Ammon's horn (tissue), 1 donor: ENCODE measurements at regions not wholly inside any gene's neighbourhood (a gene's known extent, or its start where the extent isn't known, plus 50 kb on each side); places are given as distances from the start of the nearest gene placed in this dataset.

Experiments used
- DNase-seq: peaks from one replicate; pipeline ENCODE4 v3.0.0-alpha.2; 2016; ENCODE audit warnings: low spot score

DNA sequence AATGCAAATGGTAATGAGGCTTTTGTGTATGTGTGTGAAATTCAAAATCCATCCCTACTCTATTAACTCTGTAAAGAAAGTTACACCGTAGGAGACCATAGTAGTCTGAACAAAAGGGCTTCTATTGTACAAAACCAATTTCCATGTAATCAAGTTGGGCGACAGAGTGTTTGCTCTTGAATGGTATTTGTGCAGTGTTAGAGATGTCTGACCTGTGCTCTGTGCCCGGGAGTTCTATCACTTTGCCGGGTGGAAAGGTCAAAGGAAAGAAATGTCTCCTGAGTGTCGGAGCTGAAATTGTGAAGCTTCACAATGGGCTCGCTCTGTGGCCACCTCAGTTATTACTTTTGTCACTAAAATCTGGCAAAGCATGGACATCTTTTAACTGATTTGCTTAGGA lies 312.0 kb downstream of the SAMD5 start:
- no peak for DNase-seq

DNA sequence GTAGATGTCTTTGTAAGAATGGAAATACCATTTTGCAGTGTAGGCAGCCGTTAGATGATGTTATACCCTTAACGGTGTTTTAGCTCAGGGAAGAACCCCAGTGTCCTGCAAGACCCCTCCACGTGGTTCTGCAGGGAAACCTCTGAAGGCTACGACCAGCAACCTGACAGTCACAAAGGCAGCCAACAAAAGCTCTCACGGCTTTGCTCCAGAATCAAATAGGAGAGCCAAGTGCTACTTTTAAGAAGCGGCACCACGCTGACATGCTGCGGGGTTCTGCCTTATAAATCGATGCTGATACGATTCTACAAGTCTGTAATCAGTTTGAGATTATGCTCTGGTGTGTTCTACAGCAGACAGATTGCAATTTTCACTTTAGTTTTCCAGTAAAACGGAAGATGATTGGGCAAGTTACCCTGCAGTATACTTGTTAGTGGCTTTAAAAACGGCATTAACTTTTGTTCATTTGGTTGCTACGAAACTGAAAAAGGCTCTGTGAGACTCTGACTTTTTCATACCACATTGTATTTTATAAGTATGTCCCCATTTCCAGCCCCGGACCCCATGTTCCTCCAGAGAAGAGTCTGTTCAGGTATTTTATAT lies 312.9 kb downstream of the SAMD5 start:
- peak; percentile 9 for DNase-seq

DNA sequence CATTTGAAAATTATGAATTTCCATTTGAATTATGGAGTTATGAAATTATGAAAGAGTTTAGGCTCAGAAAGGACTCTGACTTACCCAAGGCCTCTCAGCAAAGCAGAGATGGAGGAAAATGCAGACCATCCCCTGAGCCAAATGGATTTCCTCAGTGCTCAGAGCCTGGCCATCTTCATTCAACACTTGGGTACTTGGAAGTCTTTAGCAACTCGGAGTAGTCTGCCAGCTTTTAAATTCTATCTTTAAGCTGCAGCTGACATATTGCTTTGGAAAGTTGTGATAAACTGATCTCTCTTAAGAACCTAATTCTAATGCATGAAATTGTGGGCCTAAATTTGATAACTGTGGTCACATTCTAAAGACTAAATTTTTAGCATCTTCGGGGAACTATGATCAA lies 315.4 kb downstream of the SAMD5 start:
- DNase-seq = no peak

DNA sequence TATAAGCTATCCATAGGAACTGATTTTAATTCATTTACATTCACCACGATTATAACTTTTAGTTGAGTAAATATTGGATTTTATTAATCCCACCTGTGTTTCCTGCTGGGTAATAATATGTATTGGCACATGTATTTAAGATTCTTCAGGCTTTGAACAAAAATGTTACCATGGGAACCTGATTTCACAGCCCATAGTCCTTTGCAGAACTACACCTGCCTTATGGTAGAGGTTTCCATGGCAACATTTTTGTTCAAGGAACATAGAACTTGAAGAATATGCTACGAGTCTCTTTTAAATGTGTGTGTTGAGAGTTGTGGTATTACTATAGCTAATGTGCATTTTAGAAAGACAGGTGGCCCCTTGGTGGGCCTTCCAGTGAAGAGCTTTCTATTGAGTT lies 317.4 kb downstream of the SAMD5 start:
- peak; percentile 12 for DNase-seq

DNA sequence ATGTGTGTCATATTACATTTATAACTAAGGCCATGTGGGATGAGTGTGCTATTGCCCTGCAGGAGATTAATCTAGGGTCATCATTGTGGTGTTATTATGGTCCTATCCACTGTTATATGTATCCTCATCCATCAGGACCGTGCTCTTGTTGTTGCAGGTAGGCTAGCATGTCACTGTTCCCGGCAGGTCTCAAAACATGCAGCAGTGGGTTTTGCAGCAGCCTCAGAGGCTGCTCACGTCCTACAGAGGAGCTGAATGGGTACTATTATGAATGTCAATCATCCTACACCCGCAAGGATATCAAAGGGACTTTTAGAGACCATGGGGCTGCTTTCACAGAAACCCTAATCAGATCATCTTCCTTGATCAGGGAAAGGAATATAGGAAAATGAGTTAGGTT lies 318.2 kb downstream of the SAMD5 start:
- DNase-seq = no peak

DNA sequence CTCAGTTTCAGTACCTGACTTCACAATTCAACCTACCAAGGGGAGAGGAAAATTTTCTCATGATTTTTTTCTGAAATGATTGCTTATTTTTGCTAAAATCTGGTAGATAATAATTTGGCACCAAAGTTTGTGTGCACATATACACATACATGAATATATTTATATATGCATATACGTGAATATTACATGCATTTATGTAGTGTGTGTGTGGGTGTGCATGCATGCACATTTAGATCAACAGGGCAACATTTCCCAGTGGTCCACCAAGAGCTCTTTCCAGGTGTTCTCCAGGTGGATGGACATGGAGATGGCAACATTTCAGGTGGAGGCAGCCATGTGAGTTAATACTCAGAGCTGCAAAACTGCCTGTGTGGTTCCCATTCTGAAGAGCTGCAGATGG lies 320.9 kb downstream of the SAMD5 start:
- DNase-seq = no peak

DNA sequence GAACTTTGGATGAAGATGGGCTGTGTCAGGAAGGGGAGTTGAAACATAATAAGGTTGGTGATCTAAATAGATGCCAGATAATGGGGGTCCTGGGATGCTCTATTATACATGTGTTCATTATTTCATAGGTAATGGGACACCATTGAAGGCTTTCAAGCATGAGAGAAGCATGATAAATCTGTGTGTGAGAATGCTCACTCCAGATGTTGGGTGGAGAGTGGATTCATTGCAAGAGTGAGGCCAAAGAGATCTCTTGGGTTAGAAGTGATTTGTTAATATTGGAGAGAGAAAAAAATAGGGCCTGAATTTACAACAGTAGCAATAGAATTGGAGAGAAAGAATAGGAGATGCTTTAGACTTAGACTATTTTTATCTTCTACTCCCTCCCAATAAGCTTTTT lies 321.3 kb downstream of the SAMD5 start:
- no peak for DNase-seq

DNA sequence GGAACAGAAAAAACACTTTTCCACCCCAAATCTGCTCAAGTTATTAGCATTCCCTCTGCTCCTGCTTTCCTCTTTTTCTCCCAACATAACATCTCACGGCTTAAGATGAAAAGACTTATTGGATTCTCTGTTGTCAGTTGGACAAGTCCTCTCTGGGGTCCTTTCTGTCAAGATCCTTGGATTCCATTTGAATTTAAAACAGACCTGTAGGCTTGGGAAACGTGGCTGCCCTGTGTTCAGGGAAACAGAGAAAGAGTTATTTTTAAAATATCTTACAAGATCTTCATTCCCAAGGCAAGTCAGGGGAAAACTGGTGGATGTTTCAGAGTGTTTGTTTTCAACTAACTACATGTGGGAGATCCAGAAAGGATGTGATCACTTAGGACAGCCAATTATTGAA lies 322.9 kb downstream of the SAMD5 start:
- no peak for DNase-seq

DNA sequence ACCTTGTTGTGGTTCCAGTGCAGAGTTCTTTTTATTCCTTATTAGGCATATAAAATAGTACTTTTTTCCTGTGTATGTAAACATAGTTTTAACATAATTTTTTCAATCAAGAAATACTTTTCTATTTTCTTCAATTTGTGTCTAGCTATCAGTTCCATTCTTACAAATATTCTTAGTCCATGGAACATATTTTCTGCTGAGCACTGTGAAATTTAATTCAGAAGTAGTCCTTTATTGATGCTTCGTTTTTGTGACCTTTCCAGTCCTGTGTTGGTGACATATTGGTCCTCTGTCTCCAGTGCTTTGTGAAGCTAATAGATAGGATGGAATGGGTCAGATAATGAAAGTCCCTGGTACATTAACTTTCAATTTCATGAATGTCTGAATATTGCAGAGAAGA lies 325.1 kb downstream of the SAMD5 start:
- no peak for DNase-seq

DNA sequence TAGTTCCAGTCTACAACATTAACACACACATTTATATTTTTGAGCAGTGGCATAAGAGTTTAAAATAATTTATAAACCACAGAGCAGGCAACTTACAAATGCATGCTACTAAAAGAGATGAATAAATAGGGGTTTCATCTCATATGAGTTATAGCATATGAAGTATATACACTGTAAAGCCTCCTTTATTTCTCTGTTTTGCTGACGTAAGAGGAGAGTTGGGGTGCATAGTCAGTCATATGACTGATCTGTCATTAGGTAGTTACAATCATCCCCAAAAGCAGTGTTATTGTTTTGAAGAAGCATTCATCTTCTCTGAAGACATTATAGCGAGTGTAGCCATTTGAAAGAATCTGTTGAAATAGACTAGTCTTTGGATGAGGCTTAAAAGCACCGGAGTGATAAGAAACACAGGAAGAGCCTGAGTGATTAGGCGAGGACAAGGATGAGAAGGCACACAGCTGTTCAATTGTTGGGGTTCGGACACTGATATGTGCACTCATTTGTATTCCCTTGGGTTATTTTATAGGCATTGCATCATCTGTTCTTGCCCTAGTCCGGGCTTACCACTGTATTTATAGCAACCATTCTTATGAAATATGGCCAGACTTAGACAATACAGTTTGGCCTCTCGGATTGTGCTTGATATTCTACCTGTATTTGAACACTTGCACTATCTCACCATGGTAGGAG lies 325.7 kb downstream of the SAMD5 start:
- DNase-seq = no peak

DNA sequence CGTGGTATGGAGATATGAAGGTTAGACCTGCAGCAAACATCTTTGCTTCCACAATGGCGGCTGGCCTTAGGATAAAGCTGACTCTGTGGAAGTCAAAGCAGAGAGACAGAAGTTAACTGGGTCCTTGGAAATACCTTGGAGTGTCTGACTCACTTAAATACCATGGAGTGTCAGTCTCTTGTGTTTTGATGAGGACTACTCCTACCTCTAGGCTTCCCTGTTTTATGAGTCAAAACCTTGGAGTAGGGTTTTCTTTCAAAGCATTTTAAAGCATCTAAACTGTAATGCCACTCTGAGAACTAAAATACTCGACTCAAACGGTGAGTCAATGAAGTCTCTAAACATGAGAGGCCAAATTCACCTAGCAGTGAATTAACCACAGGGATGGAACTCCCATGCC lies 329.1 kb downstream of the SAMD5 start:
- no peak for DNase-seq

DNA sequence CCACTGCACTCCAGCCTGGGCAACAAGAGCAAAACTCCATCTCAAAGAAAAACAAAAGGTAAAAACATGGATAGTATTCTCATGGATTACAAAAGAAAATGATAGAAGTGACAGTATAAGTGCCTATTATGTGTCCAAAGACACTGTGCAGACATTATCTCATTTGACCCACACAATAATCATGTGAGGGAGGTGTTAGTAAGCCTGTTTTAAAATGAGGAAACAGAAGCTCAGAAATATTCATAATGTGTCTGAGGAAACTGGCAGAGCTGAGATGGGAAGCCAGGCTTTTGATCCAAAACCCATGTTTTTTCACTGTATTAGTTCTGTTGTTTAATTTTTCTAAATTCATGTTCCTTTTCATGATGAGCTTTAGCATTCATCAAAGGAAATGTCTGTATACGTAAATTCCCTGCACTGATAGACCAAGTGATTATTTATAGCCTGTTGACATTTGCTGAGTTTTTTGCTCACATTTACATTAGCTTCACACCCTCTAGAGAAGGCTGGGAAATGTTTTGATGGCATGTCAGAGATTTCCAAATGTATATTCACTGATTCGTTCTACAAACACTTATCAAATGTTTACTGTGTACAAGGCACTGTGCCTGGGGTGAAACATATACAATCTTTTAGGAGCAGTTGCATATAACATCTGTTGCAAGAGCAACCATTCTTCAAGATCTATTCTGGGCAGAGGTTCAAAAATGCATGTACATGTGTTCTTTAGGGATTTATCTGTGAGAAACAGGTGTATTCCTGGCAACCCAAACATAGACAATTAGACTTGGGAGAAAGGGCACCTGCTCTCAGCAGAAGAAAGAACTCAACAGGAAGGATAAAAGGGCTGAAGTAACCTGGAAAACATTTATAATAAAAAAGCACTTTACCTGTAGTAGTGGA lies 331.5 kb downstream of the SAMD5 start:
- no peak for DNase-seq

DNA sequence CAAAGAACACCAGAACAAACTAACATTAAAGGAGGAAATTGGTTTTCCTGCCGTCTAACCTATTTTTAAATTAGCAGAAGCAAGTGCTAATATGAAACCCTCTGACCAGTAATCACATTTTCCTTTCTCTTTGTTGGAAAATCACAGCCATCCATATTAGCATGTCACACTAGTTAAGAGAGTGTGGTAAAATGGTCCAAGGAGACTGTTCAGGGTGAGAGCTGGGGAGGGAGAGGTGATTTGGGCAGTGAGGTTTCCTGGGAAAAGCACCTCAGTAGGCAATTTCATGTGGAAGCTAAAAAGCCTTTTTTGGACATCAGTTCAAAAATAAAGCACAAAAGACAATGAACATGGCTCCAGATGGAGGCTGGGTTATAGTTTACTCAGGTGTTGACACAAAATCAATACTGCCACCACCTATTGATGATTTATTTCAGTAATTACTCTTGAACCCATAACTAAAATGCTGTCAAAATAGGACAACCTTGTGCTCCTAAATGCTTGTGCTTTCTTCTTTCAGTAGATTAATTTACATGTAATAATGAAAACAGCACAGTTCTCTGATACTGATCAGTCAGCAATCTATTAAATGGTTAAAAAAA lies 333.2 kb downstream of the SAMD5 start:
- no peak for DNase-seq

DNA sequence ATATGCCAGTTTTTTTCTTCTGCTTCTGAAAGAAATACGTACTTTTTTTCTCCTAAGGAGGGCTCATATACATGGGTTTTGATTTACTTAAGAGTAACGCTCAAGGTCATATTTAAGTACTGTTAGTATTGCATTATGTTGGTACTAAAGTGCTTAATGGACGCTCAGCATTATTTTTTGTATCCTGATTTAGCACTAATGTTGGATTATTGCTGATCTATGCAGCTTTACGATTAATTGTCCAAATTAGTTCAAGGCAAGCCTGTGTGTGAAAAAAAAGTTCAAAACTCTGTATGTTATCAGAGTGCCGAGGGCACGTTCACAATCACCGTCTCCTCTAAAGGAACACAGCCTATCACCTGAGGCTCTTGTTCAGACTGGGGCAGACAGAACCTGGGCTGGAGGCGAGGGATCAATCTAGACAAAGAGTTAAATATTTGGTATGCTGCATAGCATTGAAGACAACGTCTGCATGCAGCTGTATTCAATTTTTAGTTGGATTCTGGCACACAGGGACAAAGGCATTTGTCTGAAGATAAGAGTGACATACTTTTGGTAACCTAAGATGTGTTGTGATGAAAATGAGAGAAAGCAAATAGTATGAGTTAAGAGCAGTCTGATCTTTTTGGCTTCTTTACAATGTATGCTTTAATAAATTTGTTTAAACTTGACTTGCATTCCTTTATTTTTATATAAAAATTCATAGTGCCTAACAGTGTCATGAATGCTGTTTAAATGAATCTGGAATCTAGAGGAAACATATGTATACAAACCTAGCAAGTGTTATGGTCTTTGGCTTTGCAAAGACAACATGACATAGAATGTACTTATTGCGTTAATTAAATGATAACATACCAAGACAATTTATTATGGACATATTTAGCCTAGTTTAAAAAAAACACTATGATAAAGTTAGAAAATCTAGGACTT lies 341.2 kb downstream of the SAMD5 start:
- no peak for DNase-seq

DNA sequence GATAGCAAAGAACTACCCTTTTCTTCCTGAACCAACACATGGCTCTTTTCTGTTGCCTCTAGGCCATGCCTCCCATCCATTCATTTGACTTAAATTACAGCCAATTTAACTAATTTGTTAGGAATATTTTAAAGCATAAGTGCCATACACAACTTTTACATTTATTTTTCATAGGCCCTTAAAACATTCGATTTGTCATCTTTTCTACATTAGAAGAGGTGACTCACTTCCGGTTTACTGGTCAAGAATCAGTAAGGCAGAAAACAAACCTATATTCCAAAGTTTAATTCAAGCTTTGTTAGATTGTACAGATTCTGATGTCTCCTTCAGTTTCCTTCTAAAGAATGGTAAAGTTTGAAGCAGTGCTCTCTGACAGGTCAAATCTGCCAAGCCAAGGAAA lies 344.3 kb downstream of the SAMD5 start:
- DNase-seq = no peak

DNA sequence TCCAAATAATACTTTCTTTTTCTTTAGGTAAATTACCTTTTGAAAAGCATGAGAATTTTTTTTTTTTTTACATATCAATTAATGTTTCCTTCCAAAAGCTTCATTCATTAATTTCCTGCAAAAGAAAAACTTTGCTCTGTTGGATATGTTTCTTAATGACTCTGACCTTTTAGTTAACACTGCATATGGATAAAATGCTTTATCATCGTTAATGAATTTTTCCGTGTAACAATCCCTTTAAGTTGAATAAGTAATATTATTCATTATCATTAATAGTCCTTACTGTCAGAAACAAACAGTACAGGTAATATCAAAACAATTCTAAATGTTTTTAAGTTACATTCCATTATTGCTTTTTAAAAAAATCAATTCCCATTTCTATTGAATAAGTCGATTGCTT lies 345.1 kb downstream of the SAMD5 start:
- DNase-seq = no peak

DNA sequence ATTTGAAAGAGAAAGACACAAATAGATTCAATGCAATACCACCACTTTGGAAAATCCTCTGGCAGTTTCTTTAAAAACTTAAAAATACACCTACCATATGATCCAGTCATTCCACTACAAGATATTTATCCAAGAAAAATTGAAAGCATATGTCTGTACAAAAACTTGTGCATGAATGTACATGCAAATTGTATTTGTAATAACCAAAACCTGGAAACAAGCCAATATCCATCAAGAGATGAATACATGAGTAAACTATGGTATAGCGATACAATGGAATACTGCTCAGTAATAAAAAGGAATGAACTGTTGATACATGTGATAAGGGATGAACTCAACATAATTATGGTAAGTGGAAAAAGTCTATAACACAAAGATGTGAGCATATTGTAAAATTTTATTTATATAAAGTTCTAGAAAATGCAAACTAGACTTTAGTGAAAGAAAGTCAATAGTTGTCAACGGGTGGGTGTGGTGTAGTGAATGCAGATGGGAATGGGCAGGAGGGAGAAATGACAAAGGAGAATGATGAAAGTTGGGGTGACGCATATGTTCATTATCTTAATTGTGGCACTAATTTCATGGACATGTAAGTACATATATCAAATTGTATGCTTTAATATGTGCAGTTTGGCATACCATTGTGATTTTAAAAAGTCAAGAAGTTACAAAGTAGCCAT lies 347.5 kb downstream of the SAMD5 start:
- DNase-seq = no peak

DNA sequence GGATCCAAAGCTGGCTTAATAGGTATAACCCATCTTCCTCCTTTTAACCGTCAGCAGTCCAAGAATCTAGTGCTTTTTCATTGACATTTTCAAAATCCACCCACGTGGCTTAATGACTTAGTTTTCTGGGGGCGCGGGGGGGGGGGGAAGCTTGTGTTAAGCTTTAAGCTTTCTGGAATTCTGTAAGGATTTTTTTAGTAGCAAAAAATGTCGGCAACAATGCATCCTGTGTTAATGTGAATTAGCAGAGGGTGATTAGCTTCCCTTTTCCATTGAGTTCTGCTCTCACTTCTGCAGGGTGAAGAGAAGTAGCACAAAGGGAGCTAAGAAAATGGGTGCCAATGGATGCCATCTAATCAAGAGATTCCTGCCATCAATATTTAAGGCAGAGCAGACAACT lies 348.2 kb downstream of the SAMD5 start:
- DNase-seq = no peak

DNA sequence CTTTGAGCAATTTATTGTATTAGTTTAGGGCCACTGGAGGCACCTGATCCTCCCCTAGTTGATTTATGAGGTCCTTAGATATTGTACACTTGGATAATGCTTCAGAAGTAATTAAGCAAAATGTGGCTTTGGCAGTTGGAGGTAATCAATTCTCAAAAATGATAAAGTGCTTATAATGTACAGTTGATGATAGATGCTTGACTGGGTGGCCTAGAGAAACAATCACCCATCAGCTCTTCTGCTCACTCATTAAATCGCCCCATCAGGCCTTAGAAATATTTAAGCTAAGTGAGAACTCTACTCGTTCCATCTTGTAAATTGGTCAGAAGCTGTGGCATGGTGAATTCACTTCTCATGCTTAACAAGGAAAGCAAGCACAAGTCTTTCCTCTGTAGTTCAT lies 349.9 kb downstream of the SAMD5 start:
- no peak for DNase-seq

DNA sequence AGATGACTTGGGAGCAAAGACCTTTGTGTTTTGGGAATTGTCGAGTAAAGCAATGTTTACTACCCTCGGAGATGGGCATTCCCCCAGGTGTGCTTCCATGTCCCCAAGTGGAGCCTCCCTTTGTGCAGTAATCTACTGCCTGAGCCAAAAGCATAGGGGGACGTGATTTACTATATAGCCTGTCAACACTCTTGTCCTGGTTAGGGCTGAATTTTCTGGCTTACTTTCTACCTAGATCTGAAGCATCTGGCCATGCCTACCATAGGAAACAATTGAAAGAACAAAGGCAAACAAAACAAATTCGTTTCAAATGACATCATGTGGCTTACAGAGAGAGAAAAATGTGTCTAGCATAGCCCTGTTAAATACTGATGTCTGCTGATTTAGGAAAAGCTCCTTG lies 350.6 kb downstream of the SAMD5 start:
- no peak for DNase-seq

DNA sequence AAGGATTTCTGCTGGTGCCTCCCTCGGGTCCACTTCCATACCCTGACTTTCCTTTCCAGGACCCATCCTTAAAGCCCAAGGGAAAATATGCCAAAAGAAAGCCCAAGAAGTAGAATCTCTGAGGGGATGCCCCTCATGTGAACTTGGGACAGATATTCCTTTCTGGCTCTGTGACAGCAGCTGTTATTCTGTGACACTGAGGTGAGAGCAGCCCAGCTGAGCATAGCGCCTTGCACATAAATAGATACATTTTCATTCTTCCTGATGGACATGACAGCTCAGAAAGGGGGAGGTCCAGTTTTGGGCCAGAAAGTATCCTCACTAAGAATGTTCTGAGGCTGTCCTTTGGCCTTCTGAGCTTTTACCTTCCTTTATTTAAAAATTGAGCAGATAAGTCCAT lies 353.2 kb downstream of the SAMD5 start:
- no peak for DNase-seq
